ACHN (cell line): ENCODE measurements at regions not wholly inside any gene's neighbourhood (a gene's known extent, or its start where the extent isn't known, plus 50 kb on each side); places are given as distances from the start of the nearest gene placed in this dataset.

ENCODE experiments used
- DNase-seq: peaks from one replicate; pipeline ENCODE4 v3.0.0-alpha.2; 2015
- in situ Hi-C: cut with HindIII; loops from 2 replicates; pipeline ENCODE4 v1.10.0; 2017; ENCODE audit warnings: low sequenced_read_pairs, low pct_ligation_motif_present, low pct_unique_long_range_greater_than_20kb

- in situ Hi-C loops = no loop called here
- DNase-seq = no peak
These were observed 279.5 kb upstream of the RAB6C start for GRCh38 chr2:129699781-129700573.

GRCh38 chr2:129702416-129703176 lies 276.9 kb upstream of the RAB6C start:
- DNase-seq = no peak
- in situ Hi-C loops = no loop called here

GRCh38 chr2:129705085-129705484 lies 274.4 kb upstream of the RAB6C start:
- in situ Hi-C loops = no loop called here
- no peak for DNase-seq

GRCh38 chr2:129707800-129708199 lies 271.7 kb upstream of the RAB6C start:
- in situ Hi-C loops = no loop called here
- DNase-seq = no peak

DNA sequence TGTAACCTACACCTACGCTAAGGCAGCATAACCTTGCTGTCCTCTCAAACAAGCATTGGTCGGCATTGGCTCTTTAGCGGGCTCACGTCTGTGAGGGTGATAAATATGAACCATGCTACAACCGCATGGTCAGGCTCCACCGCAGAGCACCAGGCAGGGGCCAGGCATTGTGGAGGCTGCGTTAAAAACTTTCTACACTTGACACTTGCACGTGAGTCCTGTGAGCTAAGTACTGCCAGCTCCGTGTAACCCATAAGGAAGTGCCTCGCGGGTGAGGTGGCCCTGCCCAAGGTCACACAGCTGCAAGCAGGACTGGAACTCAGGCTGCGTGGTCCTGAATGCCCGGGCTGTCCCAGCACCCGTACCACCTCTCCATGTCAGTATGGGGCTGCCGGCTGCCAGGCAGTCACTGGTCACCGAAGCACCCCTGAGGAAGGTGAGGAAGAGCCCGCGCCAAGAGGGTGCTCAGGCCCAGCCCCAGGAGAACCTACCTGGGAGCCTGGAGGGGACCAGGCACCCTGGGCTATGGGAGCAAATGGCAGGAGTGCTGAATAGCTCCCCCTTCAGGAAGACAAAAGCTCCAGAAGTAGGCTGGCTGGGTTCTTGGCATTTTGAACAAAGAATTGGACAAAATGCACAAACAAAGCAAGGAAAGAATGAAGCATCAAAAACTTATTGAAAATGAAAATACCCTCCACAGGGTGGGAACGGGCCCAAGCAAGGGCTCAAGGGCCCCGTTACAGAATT lies 271.1 kb upstream of the RAB6C start:
- DNase-seq = no peak
- in situ Hi-C loops = no loop called here

DNA sequence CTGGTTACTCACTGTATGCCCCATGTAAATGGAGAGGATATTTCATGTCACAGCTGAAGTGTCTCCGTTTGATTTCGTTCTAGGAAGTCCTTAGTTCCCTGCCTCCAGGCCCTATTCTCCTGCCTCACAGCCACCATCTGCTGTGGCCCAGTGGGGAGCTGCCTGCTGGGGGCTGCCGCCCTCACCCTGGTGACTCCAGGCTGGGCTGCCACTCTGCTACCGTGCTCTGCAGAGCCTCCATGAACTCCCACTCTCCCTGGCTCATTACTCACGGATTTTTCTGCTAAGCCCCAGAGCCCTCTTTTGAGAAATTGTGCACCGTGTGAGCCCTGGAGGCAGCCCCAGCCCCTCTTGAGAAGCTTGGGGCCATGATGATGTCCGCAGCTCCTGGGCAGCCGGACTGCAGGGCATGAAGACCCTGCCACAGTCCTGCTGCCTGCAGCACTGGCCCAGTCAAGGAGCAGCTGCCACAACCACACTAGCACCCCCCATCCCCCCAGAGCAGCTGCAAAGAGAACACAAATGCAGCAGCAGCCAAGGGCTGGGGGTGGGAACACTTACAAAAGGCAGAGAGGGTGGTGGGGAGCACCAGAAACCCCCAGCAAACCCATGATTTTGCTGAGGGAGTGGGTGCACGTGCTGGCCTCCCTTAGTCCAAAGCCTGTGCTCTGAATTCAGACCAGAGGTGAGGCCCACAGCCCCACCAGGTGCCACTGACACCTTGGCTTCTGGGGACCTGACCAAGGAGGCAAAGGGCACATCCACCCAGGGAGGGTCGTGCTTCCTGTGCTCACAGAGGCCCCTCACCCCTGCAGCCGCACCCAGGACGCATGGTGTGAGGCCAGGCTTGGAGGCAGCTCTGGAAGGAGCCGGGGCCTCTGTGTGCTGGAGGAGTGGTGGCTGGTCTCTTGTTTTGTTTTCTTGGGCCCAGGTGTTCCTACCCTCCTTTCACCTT lies 270.2 kb upstream of the RAB6C start:
- no peak for DNase-seq
- in situ Hi-C loops = no loop called here

- DNase-seq = no peak
- in situ Hi-C loops = no loop called here
These were observed 269.4 kb upstream of the RAB6C start for GRCh38 chr2:129709956-129710598.

DNA sequence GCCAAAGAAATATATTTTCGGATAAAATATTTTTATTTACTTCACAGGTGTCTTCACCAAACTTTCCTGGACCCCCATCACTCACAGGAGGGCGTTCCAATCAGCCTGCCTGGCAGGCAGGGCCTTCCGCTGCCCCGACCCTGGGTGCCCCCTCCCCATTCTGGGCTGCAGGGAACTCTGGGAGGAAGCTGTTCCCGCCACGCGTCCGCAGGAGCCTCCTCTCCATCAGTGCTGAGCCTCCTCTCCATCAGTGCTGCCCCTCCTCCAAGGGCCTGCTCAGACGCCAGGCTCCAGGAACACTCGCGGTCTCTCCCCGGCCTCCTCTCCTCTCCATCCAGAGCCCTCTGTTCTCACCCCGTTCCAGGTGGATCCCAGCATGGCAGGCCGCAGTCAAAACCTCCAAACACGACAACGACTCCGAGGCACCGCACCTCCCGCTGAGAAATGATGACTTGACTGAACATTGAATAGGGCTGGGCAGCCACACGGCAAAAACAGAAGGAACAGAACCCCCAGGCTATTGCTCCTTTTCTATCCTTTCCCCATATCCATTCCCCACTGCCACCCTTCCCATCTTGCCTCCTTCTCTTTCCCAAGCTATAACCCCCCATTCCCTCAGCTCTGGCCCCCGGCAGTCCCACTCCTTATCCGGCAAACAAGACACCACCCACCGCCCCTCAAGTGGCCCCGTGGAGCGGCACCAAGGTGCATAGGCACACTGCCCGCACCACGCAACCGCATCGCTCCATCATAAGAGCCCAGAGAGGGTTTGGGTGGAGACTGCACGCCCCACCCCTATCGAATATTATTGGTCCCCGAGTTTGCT lies 268.6 kb upstream of the RAB6C start:
- in situ Hi-C loops = no loop called here
- DNase-seq = no peak

DNA sequence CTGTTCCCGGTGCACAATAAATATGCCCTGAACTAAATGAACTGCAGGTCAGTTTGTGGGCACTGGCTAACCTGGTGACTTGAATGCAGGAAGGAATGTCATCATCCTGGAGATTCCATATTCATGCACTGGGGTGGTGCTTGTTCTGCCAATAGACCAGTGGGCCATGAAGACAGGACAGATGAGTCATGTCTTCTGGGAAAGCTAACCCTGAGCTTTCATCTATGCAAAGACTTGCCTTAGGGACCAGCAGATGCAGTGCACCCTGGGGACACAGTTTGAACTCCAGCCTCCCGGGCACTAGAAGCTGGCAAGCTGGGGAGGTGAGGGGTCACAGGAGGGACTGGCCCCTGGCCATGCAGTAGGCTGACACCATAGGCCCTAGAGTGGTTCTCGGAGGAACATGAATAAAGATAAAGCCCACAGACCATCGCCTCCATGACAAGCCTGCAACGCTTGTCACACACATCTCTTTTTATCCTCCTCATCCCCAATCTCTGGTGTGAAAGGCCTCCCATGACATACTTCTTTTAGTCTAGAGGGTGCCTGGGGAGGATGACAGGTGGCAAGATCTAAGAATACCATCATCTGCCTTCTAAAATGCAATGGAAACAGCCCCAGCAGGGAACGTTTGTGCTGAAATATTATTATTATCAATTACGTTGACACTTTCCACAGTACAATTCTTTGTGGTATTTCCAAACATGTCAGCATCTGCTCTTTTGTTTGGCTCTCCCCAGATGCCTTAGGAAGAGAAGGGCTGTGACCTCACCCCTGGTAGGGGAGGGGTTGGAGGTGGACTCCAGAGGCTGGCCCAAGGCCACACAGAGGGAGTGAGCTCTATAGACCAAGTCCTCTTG lies 267.4 kb upstream of the RAB6C start:
- in situ Hi-C loops = no loop called here

GRCh38 chr2:129712676-129712985 lies 266.8 kb upstream of the RAB6C start:
- in situ Hi-C loops = no loop called here
- no peak for DNase-seq

More for the DNA sequence above, 267.4 kb upstream of the RAB6C start:
- DNase-seq = peak; percentile 19

GRCh38 chr2:129713337-129713736 lies 266.1 kb upstream of the RAB6C start:
- in situ Hi-C loops = no loop called here
- no peak for DNase-seq

- in situ Hi-C loops = no loop called here
These were observed 262.5 kb upstream of the RAB6C start for GRCh38 chr2:129716781-129717559.

GRCh38 chr2:129717560-129718130 lies 261.8 kb upstream of the RAB6C start:
- in situ Hi-C loops = no loop called here

More at GRCh38 chr2:129716781-129717559, 262.5 kb upstream of the RAB6C start:
- DNase-seq = no peak

GRCh38 chr2:129719335-129719734 lies 260.1 kb upstream of the RAB6C start:
- no peak for DNase-seq
- in situ Hi-C loops = no loop called here

More at GRCh38 chr2:129717560-129718130, 261.8 kb upstream of the RAB6C start:
- no peak for DNase-seq

GRCh38 chr2:129720360-129720759 lies 259.1 kb upstream of the RAB6C start:
- no peak for DNase-seq
- in situ Hi-C loops = no loop called here
